GM23338 (cell line): ENCODE measurements at regions not wholly inside any gene's neighbourhood (a gene's known extent, or its start where the extent isn't known, plus 50 kb on each side); places are given as distances from the start of the nearest gene placed in this dataset.

Experiments used
- JUNB ChIP-seq: IDR thresholded peaks from one replicate; pipeline ENCODE4 v1.6.1; 2016; ENCODE audit warnings: antibody characterized with exemption; ENCODE audit not compliant: unreplicated experiment
- POLR2AphosphoS5 ChIP-seq: IDR thresholded peaks from 2 replicates; pipeline ENCODE4 v1.6.1; 2016; ENCODE audit warnings: antibody characterized with exemption, low read depth

DNA sequence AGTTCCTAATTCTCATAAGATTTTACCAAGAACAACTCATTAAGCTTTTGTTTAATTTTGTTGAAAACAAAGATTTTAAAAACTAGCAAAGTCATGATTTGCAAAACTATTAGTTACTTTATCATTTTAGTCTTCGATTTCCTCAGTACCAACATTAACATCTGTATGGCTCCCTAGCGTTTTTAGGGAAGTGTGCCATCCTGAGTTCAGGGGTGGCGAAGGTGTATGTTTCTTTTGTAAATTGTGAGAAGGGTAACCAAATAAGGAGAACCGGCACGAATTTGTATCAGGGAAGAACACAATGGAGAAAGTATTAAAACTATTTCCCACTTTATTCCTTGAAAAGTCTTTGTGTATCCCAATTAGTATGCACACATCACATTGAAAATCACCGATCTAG lies 419.9 kb downstream of the DSC3 start:
- TF ChIP-seq JUNB (no peak), POLR2AphosphoS5 (peak; percentile 53)
